Ramos (cell line): ENCODE measurements at regions not wholly inside any gene's neighbourhood (a gene's known extent, or its start where the extent isn't known, plus 50 kb on each side); places are given as distances from the start of the nearest gene placed in this dataset.

Experiments used
- in situ Hi-C: fragments of 300-500 bp; cut with MboI; formaldehyde crosslinking; loops from one replicate; pipeline ENCODE4 v1.14.3; 2022; ENCODE audit warnings: low sequenced_read_pairs; ENCODE audit not compliant: unreplicated experiment

GRCh38 chr1:87165177-87165576 is 163.5 kb upstream of the LMO4 start:
- in situ Hi-C loops, result no loop called here

GRCh38 chr1:87167157-87167789 is 161.4 kb upstream of the LMO4 start:
- in situ Hi-C loops, result no loop called here

- in situ Hi-C loops, result no loop called here
Measured at GRCh38 chr1:87167848-87168525, 160.7 kb upstream of the LMO4 start.

GRCh38 chr1:87169263-87169910 is 159.3 kb upstream of the LMO4 start:
- in situ Hi-C loops, result no loop called here

GRCh38 chr1:87170157-87170556 is 158.5 kb upstream of the LMO4 start:
- in situ Hi-C loops, result no loop called here

GRCh38 chr1:87170931-87171598 is 157.6 kb upstream of the LMO4 start:
- in situ Hi-C loops, result no loop called here

GRCh38 chr1:87173231-87173630 is 155.4 kb upstream of the LMO4 start:
- in situ Hi-C loops, result no loop called here

GRCh38 chr1:87174724-87175245 is 153.9 kb upstream of the LMO4 start:
- in situ Hi-C loops, result no loop called here

- in situ Hi-C loops, result no loop called here
Measured at GRCh38 chr1:87176087-87176486, 152.6 kb upstream of the LMO4 start.

- in situ Hi-C loops, result no loop called here
Measured at GRCh38 chr1:87176514-87176913, 152.2 kb upstream of the LMO4 start.

- in situ Hi-C loops, result no loop called here
Measured at GRCh38 chr1:87178441-87178840, 150.2 kb upstream of the LMO4 start.

GRCh38 chr1:87179076-87179810 is 149.4 kb upstream of the LMO4 start:
- in situ Hi-C loops, result no loop called here

GRCh38 chr1:87179851-87180519 is 148.7 kb upstream of the LMO4 start:
- in situ Hi-C loops, result no loop called here

- in situ Hi-C loops, result no loop called here
Measured at GRCh38 chr1:87180682-87181081, 148.0 kb upstream of the LMO4 start.

- in situ Hi-C loops, result no loop called here
Measured at GRCh38 chr1:87182611-87183010, 146.1 kb upstream of the LMO4 start.

GRCh38 chr1:87185077-87185476 is 143.6 kb upstream of the LMO4 start:
- in situ Hi-C loops, result no loop called here

- in situ Hi-C loops, result no loop called here
Measured at GRCh38 chr1:87186346-87186745, 142.3 kb upstream of the LMO4 start.

- in situ Hi-C loops, result no loop called here
Measured at GRCh38 chr1:87188640-87189039, 140.0 kb upstream of the LMO4 start.

- in situ Hi-C loops, result no loop called here
Measured at GRCh38 chr1:87190402-87190801, 138.3 kb upstream of the LMO4 start.

- in situ Hi-C loops, result no loop called here
Measured at GRCh38 chr1:87191646-87192045, 137.0 kb upstream of the LMO4 start.
